Mesendoderm (in vitro differentiated cells): ENCODE measurements at regions not wholly inside any gene's neighbourhood (a gene's known extent, or its start where the extent isn't known, plus 50 kb on each side); places are given as distances from the start of the nearest gene placed in this dataset.
A peak's percentile ranks its signal among the peaks of the same experiment; 100 is the strongest.
"Not testable (repeated sequence)": the region's sequence is repeated elsewhere in the genome, so short reads cannot be mapped to it uniquely, and the experiment has no call there.

ENCODE experiments used
- DNase-seq: peaks from one replicate; pipeline ENCODE4 v3.0.0; 2013
- H2AK5ac ChIP-seq: 2 replicates; pipeline ENCODE4 v1.6.1; 2013; ENCODE audit warnings: low read length, inconsistent platforms
- H2BK120ac ChIP-seq: 2 replicates; pipeline ENCODE4 v1.6.1; 2013; ENCODE audit warnings: low read depth, mild to moderate bottlenecking, low read length, moderate library complexity, mixed read lengths
- H2BK15ac ChIP-seq: replicated peaks from 2 replicates; pipeline ENCODE4 v1.6.1; 2013; ENCODE audit warnings: low read depth, mild to moderate bottlenecking, moderate library complexity
- H2BK5ac ChIP-seq: 2 replicates; pipeline ENCODE4 v1.6.1; 2013; ENCODE audit warnings: low read length, inconsistent platforms
- H3K18ac ChIP-seq: 2 replicates; pipeline ENCODE4 v1.6.1; 2013; ENCODE audit warnings: mild to moderate bottlenecking, low read length, mixed read lengths
- H3K23ac ChIP-seq: one replicate; pipeline ENCODE4 v1.6.1; 2013; ENCODE audit warnings: low read length
- H3K27ac ChIP-seq: 2 replicates; pipeline ENCODE4 v1.5.1; 2013; ENCODE audit warnings: low read depth, mild to moderate bottlenecking, inconsistent platforms, low read length, moderate library complexity
- H3K27me3 ChIP-seq: 2 replicates; pipeline ENCODE4 v1.6.1; 2013; ENCODE audit warnings: low read length, control low read depth, mild to moderate bottlenecking, inconsistent platforms; ENCODE audit not compliant: insufficient read depth, poor library complexity
- H3K36me3 ChIP-seq: 2 replicates; pipeline ENCODE4 v1.6.1; 2013; ENCODE audit warnings: low read length, inconsistent platforms; ENCODE audit not compliant: control insufficient read depth, insufficient read depth
- H3K4ac ChIP-seq: one replicate; pipeline ENCODE4 v1.6.1; 2013; ENCODE audit warnings: low read depth, mild to moderate bottlenecking, low read length, moderate library complexity
- H3K4me1 ChIP-seq: 2 replicates; pipeline ENCODE4 v1.6.1; 2013; ENCODE audit warnings: low read depth, low read length, inconsistent platforms; ENCODE audit not compliant: control insufficient read depth
- H3K4me2 ChIP-seq: 2 replicates; pipeline ENCODE4 v1.6.1; 2013; ENCODE audit warnings: low read length
- H3K4me3 ChIP-seq: 2 replicates; pipeline ENCODE4 v1.5.1; 2013; ENCODE audit warnings: mild to moderate bottlenecking, low read length
- H3K56ac ChIP-seq: one replicate; pipeline ENCODE4 v1.6.1; 2013; ENCODE audit warnings: low read length
- H3K79me1 ChIP-seq: 2 replicates; pipeline ENCODE4 v1.6.1; 2013; ENCODE audit warnings: low read length, inconsistent platforms
- H3K79me2 ChIP-seq: 2 replicates; pipeline ENCODE4 v1.6.1; 2013; ENCODE audit warnings: mild to moderate bottlenecking, low read length; ENCODE audit not compliant: control insufficient read depth, insufficient read depth
- H3K9ac ChIP-seq: 2 replicates; pipeline ENCODE4 v1.6.1; 2013; ENCODE audit warnings: low read length, inconsistent platforms
- H4K5ac ChIP-seq: one replicate; pipeline ENCODE4 v1.6.1; 2013; ENCODE audit warnings: low read length
- H4K8ac ChIP-seq: one replicate; pipeline ENCODE4 v1.6.1; 2013; ENCODE audit warnings: low read depth, mild to moderate bottlenecking, control low read depth, low read length, moderate library complexity
- WGBS: extraction: QIAGEN DNeasy Blood & Tissue Kit; methylation state at CpG from one replicate; pipeline ENCODE4 v1.1.7; 2013; ENCODE audit warnings: low lambda C conversion rate, missing lambda C conversion rate; ENCODE audit not compliant: insufficient coverage; ENCODE audit errors: extremely low coverage; 5-methylcytosine and 5-hydroxymethylcytosine counted together

DNA sequence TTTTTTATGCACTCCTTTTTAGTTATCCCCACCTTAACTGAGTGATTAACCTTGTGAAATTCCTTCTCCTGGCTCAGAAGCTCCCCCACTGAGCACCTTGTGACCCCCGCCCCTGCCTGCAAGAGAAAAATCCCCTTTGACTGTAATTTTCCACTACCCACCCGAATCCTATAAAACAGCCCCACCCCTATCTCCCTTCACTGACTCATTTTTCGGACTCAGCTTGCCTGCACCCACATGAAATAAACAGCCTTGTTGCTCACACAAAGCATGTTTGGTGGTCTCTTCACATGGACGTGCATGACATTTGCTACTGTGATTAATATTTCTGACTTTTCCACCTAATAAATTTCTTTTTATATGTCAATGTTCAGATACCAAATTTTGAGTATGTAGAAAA lies 1322.8 kb downstream of the XPNPEP1 start:
- H3K4me1 ChIP-seq, H4K5ac ChIP-seq: not testable (repeated sequence)
- WGBS = no CpG with 5 or more reads among the region's 4 CpGs

DNA sequence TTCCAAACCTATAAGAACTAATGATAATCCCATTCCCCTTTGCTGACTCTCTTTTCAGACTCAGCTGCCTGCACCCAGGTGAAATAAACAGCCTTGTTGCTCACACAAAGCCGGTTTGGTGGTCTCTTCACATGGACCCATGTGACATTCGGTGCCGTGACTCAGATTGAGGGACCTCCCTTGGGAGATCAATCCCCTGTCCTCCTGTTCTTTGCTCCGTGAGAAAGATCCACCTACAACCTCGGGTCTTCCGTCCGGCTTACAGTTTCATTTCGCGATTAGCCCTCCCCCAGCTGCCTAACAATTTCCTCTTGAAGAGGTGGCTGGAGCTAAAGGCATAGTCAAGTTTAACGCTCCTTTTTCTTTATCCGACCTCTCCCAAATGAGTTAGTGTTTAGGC lies 1324.0 kb downstream of the XPNPEP1 start:
- not testable (repeated sequence) for H3K9ac ChIP-seq, H3K79me2 ChIP-seq, H3K4me1 ChIP-seq, H3K23ac ChIP-seq, H4K5ac ChIP-seq, H3K79me1 ChIP-seq, H3K27me3 ChIP-seq, H2AK5ac ChIP-seq, H2BK5ac ChIP-seq, H3K27ac ChIP-seq, H3K4me2 ChIP-seq, H2BK15ac ChIP-seq, H3K56ac ChIP-seq, H3K4me3 ChIP-seq, H4K8ac ChIP-seq, H3K18ac ChIP-seq, DNase-seq, H3K4ac ChIP-seq, H3K36me3 ChIP-seq, H2BK120ac ChIP-seq
- WGBS = no CpG with 5 or more reads among the region's 11 CpGs

More for the DNA sequence above, 1322.8 kb downstream of the XPNPEP1 start:
- H3K23ac ChIP-seq, H3K9ac ChIP-seq, H3K18ac ChIP-seq, H2AK5ac ChIP-seq, H3K79me1 ChIP-seq, H3K79me2 ChIP-seq, H3K27ac ChIP-seq, H3K56ac ChIP-seq, H3K4me2 ChIP-seq, DNase-seq, H3K36me3 ChIP-seq, H4K8ac ChIP-seq, H2BK5ac ChIP-seq, H2BK15ac ChIP-seq, H3K27me3 ChIP-seq, H3K4ac ChIP-seq, H3K4me3 ChIP-seq, H2BK120ac ChIP-seq: not testable (repeated sequence)

DNA sequence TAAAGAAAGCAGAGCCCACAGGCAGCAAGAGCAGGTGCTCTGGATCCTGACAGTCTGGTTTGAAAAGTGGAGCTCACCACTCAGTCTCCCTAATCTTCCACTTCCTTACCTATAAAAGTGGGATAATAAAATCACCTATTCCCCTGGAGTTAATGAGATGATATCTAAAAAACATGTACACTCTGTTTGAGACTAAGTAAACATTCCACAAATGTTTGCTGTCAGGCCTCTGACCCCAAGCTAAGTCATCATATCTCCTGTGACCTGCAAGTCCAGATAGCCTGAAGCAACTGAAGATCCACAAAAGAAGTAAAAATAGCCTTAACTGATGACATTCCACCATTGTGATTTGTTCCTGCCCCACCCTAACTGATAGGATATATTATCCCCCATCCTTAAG lies 1324.5 kb downstream of the XPNPEP1 start:
- H3K79me2 ChIP-seq = no peaks in the 10 kb centered on the region
- H3K4me2 ChIP-seq = no peak overlapping the region
- peak; percentile 34 for DNase-seq
- no peak overlapping the region for H3K9ac ChIP-seq
- H3K79me1 ChIP-seq = no peaks in the 10 kb centered on the region
- no peak overlapping the region for H3K4ac ChIP-seq
- no peak overlapping the region for H3K56ac ChIP-seq
- no peak overlapping the region for H4K8ac ChIP-seq
- H3K23ac ChIP-seq = no peak overlapping the region
- no peak overlapping the region for H2BK120ac ChIP-seq
- peaks cover 2% of the 10 kb centered on the region for H3K4me1 ChIP-seq
- no peak overlapping the region for H2BK15ac ChIP-seq
- H3K27me3 ChIP-seq = no peaks in the 10 kb centered on the region
- no peaks in the 10 kb centered on the region for H3K36me3 ChIP-seq
- H3K4me3 ChIP-seq = no peak overlapping the region
- H3K18ac ChIP-seq = no peak overlapping the region
- no peak overlapping the region for H4K5ac ChIP-seq
- H3K27ac ChIP-seq = peak overlapping the region; percentile 23
- no peak overlapping the region for H2AK5ac ChIP-seq
- no peak overlapping the region for H2BK5ac ChIP-seq

DNA sequence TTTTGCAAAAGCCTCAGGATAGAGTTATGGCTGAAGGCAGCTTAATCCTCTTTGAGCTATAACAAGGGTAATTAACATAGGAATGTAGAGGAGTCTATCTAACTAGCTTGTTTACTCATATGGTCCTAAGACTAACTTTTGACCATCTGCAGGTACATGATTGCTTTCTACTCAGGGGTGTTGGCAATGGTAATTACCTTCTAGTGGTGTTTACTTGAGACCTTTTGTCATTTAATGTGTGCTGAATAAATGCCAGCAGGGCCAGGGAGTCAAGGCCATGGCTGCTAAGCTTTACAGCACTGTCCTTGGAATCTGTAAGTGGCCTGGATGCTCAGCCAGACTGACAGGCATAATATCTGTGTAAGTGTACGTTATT lies 1325.0 kb downstream of the XPNPEP1 start:
- Histone ChIP-seq H3K18ac (no peak overlapping the region), H3K4me2 (no peak overlapping the region), H2BK5ac (no peak overlapping the region), H3K36me3 (no peaks in the 10 kb centered on the region), H3K79me2 (no peaks in the 10 kb centered on the region), H2BK120ac (no peak overlapping the region), H3K56ac (no peak overlapping the region), H3K79me1 (no peaks in the 10 kb centered on the region), H2AK5ac (no peak overlapping the region), H3K23ac (no peak overlapping the region), H2BK15ac (no peak overlapping the region), H3K4me3 (no peak overlapping the region), H3K4ac (no peak overlapping the region), H3K4me1 (peaks cover 2% of the 10 kb centered on the region), H3K27me3 (no peaks in the 10 kb centered on the region), H4K8ac (no peak overlapping the region), H4K5ac (no peak overlapping the region), H3K27ac (no peak overlapping the region), H3K9ac (no peak overlapping the region)
- DNase-seq = peak; percentile 48
- WGBS = no CpG with 5 or more reads among the region's 1 CpG

- no CpG with 5 or more reads among the region's 2 CpGs for WGBS
- no peak overlapping the region for H4K5ac ChIP-seq
- H2AK5ac ChIP-seq = no peak overlapping the region
- H3K56ac ChIP-seq = no peak overlapping the region
- H3K18ac ChIP-seq = no peak overlapping the region
- DNase-seq = peak; percentile 31
- H3K4me1 ChIP-seq = peaks cover 2% of the 10 kb centered on the region
- H3K36me3 ChIP-seq = no peaks in the 10 kb centered on the region
- no peak overlapping the region for H2BK120ac ChIP-seq
- no peak overlapping the region for H3K9ac ChIP-seq
- H3K27ac ChIP-seq = no peak overlapping the region
- no peaks in the 10 kb centered on the region for H3K27me3 ChIP-seq
- H3K79me2 ChIP-seq = no peaks in the 10 kb centered on the region
- no peak overlapping the region for H3K23ac ChIP-seq
- H4K8ac ChIP-seq = no peak overlapping the region
- H2BK5ac ChIP-seq = no peak overlapping the region
- H3K79me1 ChIP-seq = no peaks in the 10 kb centered on the region
- no peak overlapping the region for H3K4ac ChIP-seq
- no peak overlapping the region for H3K4me2 ChIP-seq
- H3K4me3 ChIP-seq = no peak overlapping the region
- H2BK15ac ChIP-seq = no peak overlapping the region
Observed at GRCh38 chr10:108597657-108598319, 1325.5 kb downstream of the XPNPEP1 start.

GRCh38 chr10:108597031-108597430 lies 1326.3 kb downstream of the XPNPEP1 start:
- no peak for DNase-seq
- no peaks in the 10 kb centered on the region for H3K79me2 ChIP-seq
- H2AK5ac ChIP-seq = no peak overlapping the region
- no peaks in the 10 kb centered on the region for H3K27me3 ChIP-seq
- no peak overlapping the region for H4K5ac ChIP-seq
- no peaks in the 10 kb centered on the region for H3K36me3 ChIP-seq
- no CpG with 5 or more reads among the region's 6 CpGs for WGBS
- H3K9ac ChIP-seq = no peak overlapping the region
- no peak overlapping the region for H4K8ac ChIP-seq
- H3K4me2 ChIP-seq = no peak overlapping the region
- H3K4ac ChIP-seq = no peak overlapping the region
- H3K4me3 ChIP-seq = no peak overlapping the region
- no peaks in the 10 kb centered on the region for H3K79me1 ChIP-seq
- H2BK5ac ChIP-seq = no peak overlapping the region
- no peak overlapping the region for H3K27ac ChIP-seq
- no peak overlapping the region for H3K56ac ChIP-seq
- no peak overlapping the region for H3K23ac ChIP-seq
- peaks cover 2% of the 10 kb centered on the region for H3K4me1 ChIP-seq
- no peak overlapping the region for H2BK15ac ChIP-seq
- no peak overlapping the region for H3K18ac ChIP-seq
- H2BK120ac ChIP-seq = no peak overlapping the region
